Body of pancreas (tissue), 4 donors: ENCODE measurements at regions not wholly inside any gene's neighbourhood (a gene's known extent, or its start where the extent isn't known, plus 50 kb on each side); places are given as distances from the start of the nearest gene placed in this dataset.

Experiments used
- ATAC-seq: fragments of 150-250 bp; one replicate; pipeline ENCODE4 v1.9.1; 2016
- DNase-seq, 4 donors: peaks; one replicate each; pipeline ENCODE4 v3.0.0-alpha.2; 2019
- H3K27ac ChIP-seq, 4 donors: fragments of 200-600 bp; sonication (generic); 1 replicate in 3 of 4; 2 replicates in 1 of 4; pipeline versions ENCODE4 v1.5.1 to v1.6.1; 2016 to 2019; ENCODE audit warnings: mild to moderate bottlenecking in 1 of 4, mixed read lengths in 1 of 4, moderate library complexity in 1 of 4
- H3K27me3 ChIP-seq, 2 donors: fragments of 200-600 bp; sonication (generic); one replicate each; pipeline ENCODE4 v1.6.0; 2016; ENCODE audit warnings: mild to moderate bottlenecking in 1 of 2
- H3K36me3 ChIP-seq, 2 donors: fragments of 200-600 bp; sonication (generic); replicated peaks in 1 of 2; 2 replicates each; pipeline ENCODE4 v1.5.1; 2016; ENCODE audit warnings: low read depth in 2 of 2; ENCODE audit not compliant: insufficient read depth in 1 of 2
- H3K4me1 ChIP-seq: fragments of 200-600 bp; sonication (generic); one replicate; pipeline ENCODE4 v1.6.0; 2016
- H3K4me3 ChIP-seq, 2 donors: fragments of 200-600 bp; sonication (generic); 1 replicate in 1 of 2; 2 replicates in 1 of 2; pipeline ENCODE4 v1.5.1; 2016 to 2019
- H3K9me3 ChIP-seq, 3 donors: fragments of 200-600 bp; sonication (generic); 1 replicate in 2 of 3; 2 replicates in 1 of 3; pipeline ENCODE4 v1.5.1; 2016
- POLR2A ChIP-seq, 3 donors: fragments of 450-650 bp; IDR thresholded peaks; one replicate each; pipeline ENCODE4 v1.6.1; 2016; ENCODE audit warnings: antibody characterized with exemption in 3 of 3, mild to moderate bottlenecking in 2 of 3
- WGBS, 2 donors: methylation state at CpG; one replicate each; pipeline ENCODE4 v1.1.5; 2017; 5-methylcytosine and 5-hydroxymethylcytosine counted together
- intact Hi-C: fragments of 100-400 bp; cut with DNase I; formaldehyde crosslinking; loops from one replicate; pipeline ENCODE4 v1.15.1; 2023
- TF ChIP-seq, protein P1 (sequence below), 7 experiments: fragments of 450-650 bp in 4 of 7; fragments of 200-600 bp in 3 of 7; sonication (generic) in 3 of 7; IDR thresholded peaks; one replicate each; pipeline ENCODE4 v1.5.1; 2016 to 2019; ENCODE audit warnings: antibody characterized with exemption in 7 of 7

DNA sequence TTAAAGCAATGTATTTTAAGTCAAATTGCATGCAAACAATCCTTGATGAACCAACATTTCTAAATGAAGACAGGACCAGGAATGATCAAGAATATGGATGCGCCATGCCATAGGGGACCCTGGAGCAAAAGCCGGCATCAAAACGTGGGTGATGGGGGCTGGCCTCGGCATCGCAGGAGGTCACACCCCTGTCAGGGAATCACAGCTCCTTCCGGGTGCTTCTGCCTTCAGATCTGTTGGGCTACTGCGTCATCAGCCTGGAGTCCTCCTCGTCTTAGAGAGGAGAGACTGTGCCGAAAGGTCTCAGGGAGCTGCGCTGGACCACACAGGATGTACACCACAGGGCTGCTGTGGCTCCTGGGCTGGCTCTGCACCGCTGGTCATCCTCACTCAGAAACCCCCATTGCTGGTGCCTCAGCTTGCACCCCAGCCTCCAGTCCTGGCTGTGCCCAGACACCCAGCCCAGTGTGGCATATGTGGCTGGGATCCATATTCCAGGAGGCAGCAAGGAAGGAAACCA lies 152.9 kb upstream of the PPP1R26 start:
- intact Hi-C loops, result no loop called here
- no peaks in the 10 kb centered on the region for H3K36me3 ChIP-seq
- no peak for DNase-seq
- H3K27ac ChIP-seq, result no peak overlapping the region
- H3K27me3 ChIP-seq, result no peaks in the 10 kb centered on the region
- no peak for ATAC-seq
- WGBS, 2 donors, result 82 to 87% methylated on average over 11 of the region's 11 CpGs
- TF ChIP-seq, protein P1, sequence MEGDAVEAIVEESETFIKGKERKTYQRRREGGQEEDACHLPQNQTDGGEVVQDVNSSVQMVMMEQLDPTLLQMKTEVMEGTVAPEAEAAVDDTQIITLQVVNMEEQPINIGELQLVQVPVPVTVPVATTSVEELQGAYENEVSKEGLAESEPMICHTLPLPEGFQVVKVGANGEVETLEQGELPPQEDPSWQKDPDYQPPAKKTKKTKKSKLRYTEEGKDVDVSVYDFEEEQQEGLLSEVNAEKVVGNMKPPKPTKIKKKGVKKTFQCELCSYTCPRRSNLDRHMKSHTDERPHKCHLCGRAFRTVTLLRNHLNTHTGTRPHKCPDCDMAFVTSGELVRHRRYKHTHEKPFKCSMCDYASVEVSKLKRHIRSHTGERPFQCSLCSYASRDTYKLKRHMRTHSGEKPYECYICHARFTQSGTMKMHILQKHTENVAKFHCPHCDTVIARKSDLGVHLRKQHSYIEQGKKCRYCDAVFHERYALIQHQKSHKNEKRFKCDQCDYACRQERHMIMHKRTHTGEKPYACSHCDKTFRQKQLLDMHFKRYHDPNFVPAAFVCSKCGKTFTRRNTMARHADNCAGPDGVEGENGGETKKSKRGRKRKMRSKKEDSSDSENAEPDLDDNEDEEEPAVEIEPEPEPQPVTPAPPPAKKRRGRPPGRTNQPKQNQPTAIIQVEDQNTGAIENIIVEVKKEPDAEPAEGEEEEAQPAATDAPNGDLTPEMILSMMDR (IDR thresholded peaks at IDR 0.05), result no peak
- TF ChIP-seq POLR2A (IDR thresholded peaks at IDR 0.05), result no peak
- no peak overlapping the region for H3K4me3 ChIP-seq
- H3K9me3 ChIP-seq, result no peaks in the 10 kb centered on the region
- H3K4me1 ChIP-seq, result no peaks in the 10 kb centered on the region

DNA sequence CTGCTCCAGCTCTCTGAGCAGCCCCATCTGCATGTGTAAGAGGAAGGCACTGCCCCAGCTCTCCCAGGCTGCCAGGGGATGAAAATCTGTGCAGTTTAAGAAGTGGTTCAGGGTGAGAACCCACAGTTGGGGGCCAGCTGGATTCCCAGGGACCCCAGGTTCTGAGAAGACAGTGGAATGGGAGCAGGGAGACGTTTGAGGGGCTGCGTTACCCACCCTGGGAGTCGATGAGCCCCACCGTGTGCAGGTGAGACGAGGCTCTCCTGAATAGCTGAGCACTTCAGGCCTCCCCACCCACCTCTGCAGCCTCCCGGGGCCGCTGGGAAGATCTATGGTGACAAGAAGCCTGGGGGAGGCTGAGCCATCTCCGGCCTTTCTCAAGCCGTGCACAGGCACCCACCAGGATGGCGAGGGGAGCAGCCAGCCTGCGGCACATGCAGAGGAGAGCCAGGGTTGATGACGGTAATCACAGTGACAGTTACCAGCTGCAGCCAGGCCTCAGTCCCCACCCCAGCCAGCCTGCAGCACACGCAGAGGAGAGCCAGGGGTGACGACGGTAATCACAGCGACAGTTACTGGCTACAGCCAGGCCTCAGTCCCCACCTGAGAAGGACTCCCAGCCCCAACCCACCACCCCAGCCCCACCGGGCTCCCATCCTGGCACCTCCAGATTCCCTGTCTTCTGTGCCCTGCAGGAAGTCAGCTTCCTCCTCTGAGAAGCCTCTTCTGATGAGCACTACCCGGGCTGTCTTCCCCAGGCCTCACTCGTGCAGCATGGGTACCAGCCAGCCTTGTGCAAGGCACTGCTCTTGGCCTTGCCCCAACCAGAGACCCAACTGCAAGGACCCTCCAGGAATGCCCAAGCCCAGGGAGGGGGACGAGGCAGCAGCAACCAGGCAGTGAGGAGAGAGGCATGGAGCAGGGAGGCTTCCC lies 150.8 kb upstream of the PPP1R26 start:
- H3K36me3 ChIP-seq, result no peaks in the 10 kb centered on the region
- no peak overlapping the region for H3K27ac ChIP-seq
- TF ChIP-seq POLR2A (IDR thresholded peaks at IDR 0.05), result no peak
- TF ChIP-seq, protein P1 (IDR thresholded peaks at IDR 0.05), result no peak
- 79 to 82% methylated on average over 9 to 20 of the region's 20 CpGs for WGBS, 2 donors
- DNase-seq (peak in 1 of 4 donors; percentile 8), ATAC-seq (no peak)
- no peaks in the 10 kb centered on the region for H3K9me3 ChIP-seq
- H3K4me1 ChIP-seq, result no peaks in the 10 kb centered on the region
- intact Hi-C loops, result no loop called here
- H3K27me3 ChIP-seq, result no peaks in the 10 kb centered on the region
- H3K4me3 ChIP-seq, result no peak overlapping the region

DNA sequence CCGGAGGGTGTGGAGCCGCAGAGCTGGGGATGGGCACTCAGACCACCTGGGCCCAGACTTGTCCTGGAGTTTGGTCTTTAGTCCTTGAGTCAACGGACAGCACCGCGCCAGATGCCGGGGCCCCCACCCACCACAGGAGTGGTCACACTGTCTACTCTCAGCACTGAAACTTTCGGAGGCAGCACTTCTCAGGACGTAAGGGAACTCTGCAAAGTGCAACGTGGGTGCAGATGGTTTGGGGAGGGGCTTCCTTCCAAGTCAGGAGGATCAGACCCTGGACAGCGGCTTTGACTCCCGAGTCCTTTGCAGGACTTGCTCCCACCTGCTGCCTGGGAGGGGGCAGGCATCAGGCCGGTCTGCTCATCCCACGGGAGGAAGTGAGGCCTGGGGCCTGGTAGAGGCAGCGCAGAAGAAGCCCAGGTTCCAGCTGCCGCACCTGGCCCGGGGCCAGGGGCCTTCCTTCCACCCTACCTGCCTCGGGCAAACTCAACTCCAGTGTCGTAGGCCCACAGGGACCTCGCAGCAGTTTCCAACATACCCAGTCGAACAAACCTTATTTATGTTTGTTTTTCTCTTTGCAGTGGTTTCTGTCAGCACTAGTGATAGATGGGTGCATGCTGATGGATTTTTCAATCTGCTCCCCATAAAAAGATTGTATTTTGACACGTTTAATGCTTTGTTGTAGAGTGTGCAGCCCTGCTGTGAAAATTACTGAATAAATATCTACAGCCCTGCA lies 149.8 kb upstream of the PPP1R26 start:
- intact Hi-C loops, result no loop called here
- H3K4me1 ChIP-seq, result no peaks in the 10 kb centered on the region
- H3K4me3 ChIP-seq, result no peak overlapping the region
- H3K9me3 ChIP-seq, result no peaks in the 10 kb centered on the region
- TF ChIP-seq POLR2A (IDR thresholded peaks at IDR 0.05), result no peak
- TF ChIP-seq, protein P1 (IDR thresholded peaks at IDR 0.05), result no peak
- ATAC-seq (no peak), DNase-seq (peak in 1 of 4 donors; percentile 8)
- H3K27me3 ChIP-seq, result no peaks in the 10 kb centered on the region
- no peak overlapping the region for H3K27ac ChIP-seq
- no peaks in the 10 kb centered on the region for H3K36me3 ChIP-seq
- WGBS, 2 donors, result 47 to 64% methylated on average over 8 to 21 of the region's 21 CpGs

DNA sequence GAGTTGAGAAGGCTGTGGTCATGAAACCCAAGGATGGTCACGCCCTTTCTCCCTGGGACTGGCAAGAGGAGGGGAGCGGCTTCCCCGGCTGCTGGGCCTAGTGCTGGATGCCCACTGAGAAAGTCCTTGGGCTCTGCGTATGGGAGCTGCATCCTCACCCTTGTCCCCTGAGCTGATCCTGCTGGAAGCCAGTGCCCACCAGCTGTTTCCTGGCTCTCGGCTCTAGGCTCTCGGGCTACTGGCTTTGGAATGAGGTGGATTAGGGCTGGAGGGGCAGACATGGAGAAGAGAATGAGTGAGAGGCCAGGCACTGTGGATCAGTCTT lies 149.3 kb upstream of the PPP1R26 start:
- ATAC-seq (no peak), DNase-seq (peak in 1 of 4 donors; percentile 6)
- H3K9me3 ChIP-seq, result no peaks in the 10 kb centered on the region
- no peaks in the 10 kb centered on the region for H3K27me3 ChIP-seq
- intact Hi-C loops, result no loop called here
- no peaks in the 10 kb centered on the region for H3K36me3 ChIP-seq
- H3K4me3 ChIP-seq, result no peak overlapping the region
- TF ChIP-seq, protein P1 (IDR thresholded peaks at IDR 0.05), result no peak
- no peak for TF ChIP-seq POLR2A (IDR thresholded peaks at IDR 0.05)
- WGBS, 2 donors, result 83 to 90% methylated on average over 6 of the region's 6 CpGs
- no peaks in the 10 kb centered on the region for H3K4me1 ChIP-seq
- H3K27ac ChIP-seq, result no peak overlapping the region
